ENCODE measurements at regions not wholly inside any gene's neighbourhood (a gene's known extent, or its start where the extent isn't known, plus 50 kb on each side); places are given as distances from the start of the nearest gene placed in this dataset.

DNA sequence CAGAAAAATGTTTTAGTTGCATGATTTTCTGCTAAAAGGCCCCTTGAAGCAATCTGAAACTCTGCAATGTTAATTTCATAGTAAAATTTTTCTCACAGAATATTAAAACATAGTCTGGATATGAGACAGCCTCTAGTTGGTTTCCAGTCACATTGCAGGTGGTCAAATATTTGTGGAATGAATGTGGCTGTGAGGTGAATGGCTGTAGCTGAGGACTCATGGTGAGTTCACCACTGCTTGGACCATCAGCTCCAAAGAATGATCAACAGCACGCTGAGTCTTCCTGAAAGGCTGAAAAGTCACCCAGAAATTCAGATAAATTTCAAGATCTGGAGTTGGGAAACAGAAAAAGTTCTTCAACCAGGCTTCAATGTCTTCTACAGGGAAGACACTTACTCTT lies 79.8 kb downstream of the MAT2B start:
- TF ChIP-seq, protein P1, sequence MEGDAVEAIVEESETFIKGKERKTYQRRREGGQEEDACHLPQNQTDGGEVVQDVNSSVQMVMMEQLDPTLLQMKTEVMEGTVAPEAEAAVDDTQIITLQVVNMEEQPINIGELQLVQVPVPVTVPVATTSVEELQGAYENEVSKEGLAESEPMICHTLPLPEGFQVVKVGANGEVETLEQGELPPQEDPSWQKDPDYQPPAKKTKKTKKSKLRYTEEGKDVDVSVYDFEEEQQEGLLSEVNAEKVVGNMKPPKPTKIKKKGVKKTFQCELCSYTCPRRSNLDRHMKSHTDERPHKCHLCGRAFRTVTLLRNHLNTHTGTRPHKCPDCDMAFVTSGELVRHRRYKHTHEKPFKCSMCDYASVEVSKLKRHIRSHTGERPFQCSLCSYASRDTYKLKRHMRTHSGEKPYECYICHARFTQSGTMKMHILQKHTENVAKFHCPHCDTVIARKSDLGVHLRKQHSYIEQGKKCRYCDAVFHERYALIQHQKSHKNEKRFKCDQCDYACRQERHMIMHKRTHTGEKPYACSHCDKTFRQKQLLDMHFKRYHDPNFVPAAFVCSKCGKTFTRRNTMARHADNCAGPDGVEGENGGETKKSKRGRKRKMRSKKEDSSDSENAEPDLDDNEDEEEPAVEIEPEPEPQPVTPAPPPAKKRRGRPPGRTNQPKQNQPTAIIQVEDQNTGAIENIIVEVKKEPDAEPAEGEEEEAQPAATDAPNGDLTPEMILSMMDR (IDR thresholded peaks at IDR 0.05 in 4 of 5, conservative IDR thresholded peaks at IDR 0.05 in 1 of 5), result no peak
- no peak for TF ChIP-seq POLR2A (IDR thresholded peaks at IDR 0.05)

Measured in gastrocnemius medialis (tissue), 4 donors.